ENCODE measurements at regions not wholly inside any gene's neighbourhood (a gene's known extent, or its start where the extent isn't known, plus 50 kb on each side); places are given as distances from the start of the nearest gene placed in this dataset.

GRCh38 chr2:238524426-238524983 lies 97.8 kb downstream of the ASB1 start:
- H3K9ac ChIP-seq (ENCODE audit: low read length): no peak overlapping the region
- no peak overlapping the region for H3K4me2 ChIP-seq (ENCODE audit: low read depth, low read length)
- no peak for DNase-seq
- no peaks in the 10 kb centered on the region for H3K9me3 ChIP-seq (replicated peaks; ENCODE audit: insufficient read depth, low read length)
- H3K27ac ChIP-seq (ENCODE audit: low read length): no peak overlapping the region
- H3K9me2 ChIP-seq (replicated peaks; ENCODE audit: insufficient read depth, low read length): no peaks in the 10 kb centered on the region
- no peak overlapping the region for H2AFZ ChIP-seq (ENCODE audit: low read length)
- H3K79me2 ChIP-seq (ENCODE audit: low read length): no peaks in the 10 kb centered on the region
- H3K27me3 ChIP-seq (replicated peaks; ENCODE audit: insufficient read depth, low read length): peaks cover 12% of the 10 kb centered on the region
- H3K4me1 ChIP-seq (ENCODE audit: low read length): no peaks in the 10 kb centered on the region
- no peak overlapping the region for H3K4me3 ChIP-seq (ENCODE audit: low read length)
- no peaks in the 10 kb centered on the region for H4K20me1 ChIP-seq (ENCODE audit: insufficient read depth, low read length)
- H3F3A ChIP-seq (ENCODE audit: insufficient read depth, low read length): no peaks in the 10 kb centered on the region
- TF ChIP-seq EZH2phosphoT487 (IDR thresholded peaks at IDR 0.05; ENCODE audit: low read length) (no peak), CTCF (IDR thresholded peaks at IDR 0.05; ENCODE audit: low read length) (no peak), EZH2 (optimal IDR thresholded peaks at IDR 0.05; ENCODE audit: low read depth, low read length) (no peak)
- no peaks in the 10 kb centered on the region for H3K36me3 ChIP-seq (replicated peaks; ENCODE audit: insufficient read depth, low read length)

- Histone ChIP-seq H3K4me1 (ENCODE audit: low read length) (no peaks in the 10 kb centered on the region), H3K4me2 (ENCODE audit: low read depth, low read length) (no peak overlapping the region), H3F3A (ENCODE audit: insufficient read depth, low read length) (no peaks in the 10 kb centered on the region), H3K79me2 (ENCODE audit: low read length) (no peaks in the 10 kb centered on the region), H4K20me1 (ENCODE audit: insufficient read depth, low read length) (no peaks in the 10 kb centered on the region), H3K36me3 (replicated peaks; ENCODE audit: insufficient read depth, low read length) (no peaks in the 10 kb centered on the region), H3K9me3 (replicated peaks; ENCODE audit: insufficient read depth, low read length) (no peaks in the 10 kb centered on the region), H3K9me2 (replicated peaks; ENCODE audit: insufficient read depth, low read length) (no peaks in the 10 kb centered on the region), H3K27ac (ENCODE audit: low read length) (no peak overlapping the region), H2AFZ (ENCODE audit: low read length) (no peak overlapping the region), H3K9ac (ENCODE audit: low read length) (no peak overlapping the region), H3K27me3 (replicated peaks; ENCODE audit: insufficient read depth, low read length) (peaks cover 12% of the 10 kb centered on the region), H3K4me3 (ENCODE audit: low read length) (no peak overlapping the region)
- no peak for DNase-seq
- TF ChIP-seq CTCF (IDR thresholded peaks at IDR 0.05; ENCODE audit: low read length): no peak
- TF ChIP-seq EZH2phosphoT487 (IDR thresholded peaks at IDR 0.05; ENCODE audit: low read length): no peak
- no peak for TF ChIP-seq EZH2 (optimal IDR thresholded peaks at IDR 0.05; ENCODE audit: low read depth, low read length)
Observed at GRCh38 chr2:238525990-238526389, 99.3 kb downstream of the ASB1 start.

GRCh38 chr2:238527565-238527964 lies 100.8 kb downstream of the ASB1 start:
- Histone ChIP-seq H3F3A (ENCODE audit: insufficient read depth, low read length) (no peaks in the 10 kb centered on the region), H3K9me2 (replicated peaks; ENCODE audit: insufficient read depth, low read length) (no peaks in the 10 kb centered on the region), H4K20me1 (ENCODE audit: insufficient read depth, low read length) (no peaks in the 10 kb centered on the region), H3K4me1 (ENCODE audit: low read length) (no peaks in the 10 kb centered on the region), H3K27me3 (replicated peaks; ENCODE audit: insufficient read depth, low read length) (peaks cover 12% of the 10 kb centered on the region), H3K9ac (ENCODE audit: low read length) (no peak overlapping the region), H3K79me2 (ENCODE audit: low read length) (no peaks in the 10 kb centered on the region), H3K9me3 (replicated peaks; ENCODE audit: insufficient read depth, low read length) (no peaks in the 10 kb centered on the region), H2AFZ (ENCODE audit: low read length) (no peak overlapping the region), H3K4me3 (ENCODE audit: low read length) (no peak overlapping the region), H3K4me2 (ENCODE audit: low read depth, low read length) (no peak overlapping the region), H3K27ac (ENCODE audit: low read length) (no peak overlapping the region), H3K36me3 (replicated peaks; ENCODE audit: insufficient read depth, low read length) (no peaks in the 10 kb centered on the region)
- DNase-seq: no peak
- TF ChIP-seq EZH2 (optimal IDR thresholded peaks at IDR 0.05; ENCODE audit: low read depth, low read length) (no peak), EZH2phosphoT487 (IDR thresholded peaks at IDR 0.05; ENCODE audit: low read length) (no peak), CTCF (IDR thresholded peaks at IDR 0.05; ENCODE audit: low read length) (no peak)
